Peyer's patch (tissue), 4 donors: ENCODE measurements at regions not wholly inside any gene's neighbourhood (a gene's known extent, or its start where the extent isn't known, plus 50 kb on each side); places are given as distances from the start of the nearest gene placed in this dataset.

Source experiments
- CTCF ChIP-seq, 6 experiments: fragments of 450-650 bp in 4 of 6; fragments of 200-600 bp in 2 of 6; sonication (generic) in 1 of 6; IDR thresholded peaks; one replicate each; pipeline ENCODE4 v1.5.1; 2017 to 2019; ENCODE audit warnings: antibody characterized with exemption in 6 of 6, mild to moderate bottlenecking in 3 of 6, moderate library complexity in 1 of 6
- POLR2A ChIP-seq, 2 donors: fragments of 450-650 bp; IDR thresholded peaks; one replicate each; pipeline ENCODE4 v1.5.1; 2017; ENCODE audit warnings: antibody characterized with exemption in 2 of 2, mild to moderate bottlenecking in 2 of 2, moderate library complexity in 2 of 2

GRCh38 chr9:36463467-36463866 is 63.4 kb upstream of the RNF38 start:
- TF ChIP-seq CTCF (IDR thresholded peaks at IDR 0.05) = no peak
- TF ChIP-seq POLR2A (IDR thresholded peaks at IDR 0.05) = no peak
